Caco-2 (cell line): ENCODE measurements at regions not wholly inside any gene's neighbourhood (a gene's known extent, or its start where the extent isn't known, plus 50 kb on each side); places are given as distances from the start of the nearest gene placed in this dataset.

ENCODE experiments used
- BruUV-seq: library from RNA; stranded (reverse); fragments of 400-500 nt; replicated peaks from 2 replicates; lab custom pipeline; 2021; lab: Mats Ljungman, UMichigan
- CTCF ChIA-PET: fragments of 300-600 bp; sonication (Branson Sonifier 250); formaldehyde crosslinking; loops from one replicate; lab custom pipeline; 2022; ENCODE audit warnings: antibody characterized with exemption; lab: Charles Lee
- POLR2A ChIA-PET: fragments of 300-600 bp; sonication (Branson Sonifier 250); formaldehyde crosslinking; loops from one replicate; lab custom pipeline; 2022; ENCODE audit warnings: antibody characterized with exemption; lab: Charles Lee
- DNase-seq, 2 experiments: peaks; one replicate each; pipeline versions ENCODE4 v3.0.0 to v3.0.0-alpha.2; 2020 to 2022
- H3K27me3 ChIP-seq: replicated peaks from 2 replicates; pipeline ENCODE4 v1.6.0; 2011; ENCODE audit warnings: low read length; ENCODE audit not compliant: control insufficient read depth, insufficient read depth
- H3K36me3 ChIP-seq: 2 replicates; pipeline ENCODE4 v1.5.1; 2011; ENCODE audit warnings: low read length; ENCODE audit not compliant: control insufficient read depth, insufficient read depth
- H3K4me1 ChIP-seq: fragments of 250-450 bp; sonication (Bioruptor Pico); 2 replicates; pipeline ENCODE4 v1.5.1; 2020; ENCODE audit warnings: mild to moderate bottlenecking
- H3K4me3 ChIP-seq: 2 replicates; pipeline ENCODE4 v1.5.1; 2011; ENCODE audit warnings: low read depth, mild to moderate bottlenecking, control low read depth, low read length
- H3K9me3 ChIP-seq: fragments of 250-450 bp; sonication (Bioruptor Pico); 2 replicates; pipeline ENCODE4 v1.5.1; 2020; ENCODE audit warnings: mild to moderate bottlenecking, moderate library complexity
- H3K27ac Mint-ChIP-seq: one replicate; pipeline ENCODE4 v1.8.0; 2022; ENCODE audit warnings: mixed read lengths; ENCODE audit not compliant: unreplicated experiment
- H3K27me3 Mint-ChIP-seq: one replicate; pipeline ENCODE4 v1.8.0; 2022; ENCODE audit warnings: mixed read lengths; ENCODE audit not compliant: insufficient read depth, unreplicated experiment
- H3K36me3 Mint-ChIP-seq: one replicate; pipeline ENCODE4 v1.8.0; 2022; ENCODE audit warnings: mild to moderate bottlenecking, mixed read lengths; ENCODE audit not compliant: insufficient read depth, unreplicated experiment
- H3K4me1 Mint-ChIP-seq: one replicate; pipeline ENCODE4 v1.8.0; 2022; ENCODE audit warnings: low read depth, mixed read lengths; ENCODE audit not compliant: unreplicated experiment
- H3K4me3 Mint-ChIP-seq: one replicate; pipeline ENCODE4 v1.8.0; 2022; ENCODE audit warnings: mild to moderate bottlenecking, moderate library complexity, mixed read lengths; ENCODE audit not compliant: unreplicated experiment
- H3K9me3 Mint-ChIP-seq: one replicate; pipeline ENCODE4 v1.8.0; 2022; ENCODE audit warnings: mixed read lengths; ENCODE audit not compliant: unreplicated experiment
- intact Hi-C: fragments of 100-400 bp; cut with micrococcal nuclease; formaldehyde crosslinking; loops from one replicate; pipeline ENCODE4 v1.10.0; 2022; ENCODE audit not compliant: unreplicated experiment
- TF ChIP-seq, protein P1 (sequence below), 2 experiments: fragments of 200-600 bp in 1 of 2; IDR thresholded peaks; 1 replicate in 1 of 2; 2 replicates in 1 of 2; pipeline versions ENCODE4 v1.5.1 to v1.8.0; 2011 to 2022; ENCODE audit warnings: antibody characterized with exemption in 1 of 2, control low read depth in 1 of 2, inconsistent platforms in 1 of 2, low read depth in 1 of 2, low read length in 1 of 2, mild to moderate bottlenecking in 1 of 2, moderate library complexity in 1 of 2; ENCODE audit not compliant: insufficient read depth in 1 of 2, severe bottlenecking in 1 of 2, unreplicated experiment in 1 of 2

DNA sequence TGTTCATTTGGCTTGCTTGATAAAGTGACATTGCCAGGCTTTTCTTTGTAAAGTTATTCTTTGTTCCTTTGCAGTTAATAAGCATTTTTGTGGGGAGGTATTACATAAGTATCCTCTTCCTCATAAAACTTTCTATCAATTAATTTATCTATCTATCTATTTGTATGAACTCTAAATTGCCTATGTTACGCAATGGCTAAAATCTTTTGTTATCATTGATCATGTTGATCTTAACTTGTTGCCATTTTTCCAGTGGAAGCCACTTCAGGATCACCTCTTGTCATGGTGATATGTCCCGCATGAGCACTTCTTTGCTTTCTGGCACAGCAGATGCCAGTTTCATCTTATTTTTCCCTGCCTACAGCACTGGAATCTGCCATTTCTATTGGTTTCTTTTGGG is 436.7 kb upstream of the KIF2A start:
- Mint-ChIP-seq H3K9me3 (peaks cover 27% of the 10 kb centered on the region), H3K36me3 (no peaks in the 10 kb centered on the region), H3K4me3 (no peak overlapping the region), H3K4me1 (no peaks in the 10 kb centered on the region), H3K27me3 (peaks cover 20% of the 10 kb centered on the region), H3K27ac (no peak overlapping the region)
- Histone ChIP-seq H3K4me3 (no peak overlapping the region), H3K27me3 (no peaks in the 10 kb centered on the region; the same call in 1 of the 2 replicates), H3K9me3 (peaks cover 14% of the 10 kb centered on the region; the same call in 1 of the 2 replicates), H3K4me1 (no peaks in the 10 kb centered on the region), H3K36me3 (no peaks in the 10 kb centered on the region)
- TF ChIP-seq, protein P1, sequence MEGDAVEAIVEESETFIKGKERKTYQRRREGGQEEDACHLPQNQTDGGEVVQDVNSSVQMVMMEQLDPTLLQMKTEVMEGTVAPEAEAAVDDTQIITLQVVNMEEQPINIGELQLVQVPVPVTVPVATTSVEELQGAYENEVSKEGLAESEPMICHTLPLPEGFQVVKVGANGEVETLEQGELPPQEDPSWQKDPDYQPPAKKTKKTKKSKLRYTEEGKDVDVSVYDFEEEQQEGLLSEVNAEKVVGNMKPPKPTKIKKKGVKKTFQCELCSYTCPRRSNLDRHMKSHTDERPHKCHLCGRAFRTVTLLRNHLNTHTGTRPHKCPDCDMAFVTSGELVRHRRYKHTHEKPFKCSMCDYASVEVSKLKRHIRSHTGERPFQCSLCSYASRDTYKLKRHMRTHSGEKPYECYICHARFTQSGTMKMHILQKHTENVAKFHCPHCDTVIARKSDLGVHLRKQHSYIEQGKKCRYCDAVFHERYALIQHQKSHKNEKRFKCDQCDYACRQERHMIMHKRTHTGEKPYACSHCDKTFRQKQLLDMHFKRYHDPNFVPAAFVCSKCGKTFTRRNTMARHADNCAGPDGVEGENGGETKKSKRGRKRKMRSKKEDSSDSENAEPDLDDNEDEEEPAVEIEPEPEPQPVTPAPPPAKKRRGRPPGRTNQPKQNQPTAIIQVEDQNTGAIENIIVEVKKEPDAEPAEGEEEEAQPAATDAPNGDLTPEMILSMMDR (IDR thresholded peaks at IDR 0.05; ENCODE audit: insufficient read depth in 1 of 2, low read depth in 1 of 2, low read length in 1 of 2, severe bottlenecking in 1 of 2, unreplicated experiment in 1 of 2), result no peak
- intact Hi-C loops, result no loop called here
- BruUV-seq, result no TSS peak
- CTCF ChIA-PET, result no interaction called here
- POLR2A ChIA-PET, result no interaction called here
- DNase-seq, result no peak

DNA sequence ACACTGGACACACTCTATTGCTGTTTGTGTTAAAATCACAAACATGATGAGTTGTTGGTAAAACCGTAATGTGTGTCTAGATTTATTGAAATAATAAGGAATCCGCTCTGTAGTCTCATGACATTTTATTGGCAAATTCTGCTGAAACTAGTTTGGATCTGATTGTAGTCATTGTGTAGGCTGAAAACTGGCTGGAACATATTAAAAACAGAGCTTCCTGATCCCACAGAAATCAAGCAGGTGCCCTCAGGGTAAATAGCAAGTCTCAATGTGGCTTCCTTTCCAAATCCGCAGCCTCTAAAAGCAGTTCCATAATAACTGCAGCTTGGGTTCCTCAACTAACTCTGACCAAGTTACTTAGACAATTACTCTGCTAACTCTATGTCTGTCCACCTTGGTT is 427.5 kb upstream of the KIF2A start:
- Histone ChIP-seq H3K36me3 (no peaks in the 10 kb centered on the region), H3K4me1 (no peaks in the 10 kb centered on the region), H3K9me3 (no peaks in the 10 kb centered on the region), H3K4me3 (no peak overlapping the region), H3K27me3 (no peaks in the 10 kb centered on the region)
- TF ChIP-seq, protein P1 (IDR thresholded peaks at IDR 0.05; ENCODE audit: insufficient read depth in 1 of 2, low read depth in 1 of 2, low read length in 1 of 2, severe bottlenecking in 1 of 2, unreplicated experiment in 1 of 2), result no peak
- POLR2A ChIA-PET, result no interaction called here
- no peak for DNase-seq
- H3K27me3 Mint-ChIP-seq, result peaks cover 16% of the 10 kb centered on the region
- intact Hi-C loops, result no loop called here
- CTCF ChIA-PET, result no interaction called here
- H3K36me3 Mint-ChIP-seq, result no peaks in the 10 kb centered on the region
- no peaks in the 10 kb centered on the region for H3K4me1 Mint-ChIP-seq
- H3K4me3 Mint-ChIP-seq, result no peak overlapping the region
- no TSS peak for BruUV-seq
- H3K27ac Mint-ChIP-seq, result no peak overlapping the region
- peaks cover 1% of the 10 kb centered on the region for H3K9me3 Mint-ChIP-seq

DNA sequence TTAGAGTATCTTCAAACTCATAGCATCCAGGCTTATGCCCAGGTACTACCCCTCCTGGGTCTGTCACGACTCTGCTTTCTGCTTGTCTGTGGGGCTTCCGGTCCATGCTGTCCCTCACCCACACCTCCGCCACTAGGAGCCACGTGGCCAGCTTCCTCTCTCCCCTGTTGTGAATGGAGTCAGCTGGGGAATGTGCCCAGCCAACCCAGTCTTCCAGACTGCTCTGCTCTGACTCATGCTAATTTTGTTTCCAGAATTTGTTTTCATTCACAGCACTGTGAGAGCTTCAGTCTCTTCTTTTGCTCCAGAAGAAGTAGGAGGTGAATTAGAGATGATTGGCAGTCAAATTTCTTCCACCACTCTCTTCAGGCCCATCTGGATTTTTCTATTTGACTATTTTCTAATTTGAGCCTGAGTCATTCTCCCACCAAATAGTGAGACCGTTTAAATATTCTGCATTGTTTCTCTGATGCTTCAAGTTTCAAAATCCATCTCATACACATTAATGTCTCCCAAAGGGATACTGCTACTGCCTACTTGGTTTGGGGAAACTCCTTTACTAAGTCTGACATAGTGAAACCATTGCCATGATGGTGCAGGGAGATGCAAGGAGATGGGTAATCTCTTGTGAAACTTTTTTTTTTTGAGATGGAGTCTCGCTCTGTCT is 424.1 kb upstream of the KIF2A start:
- H3K36me3 ChIP-seq, result no peaks in the 10 kb centered on the region
- POLR2A ChIA-PET, result no interaction called here
- no peaks in the 10 kb centered on the region for H3K4me1 ChIP-seq
- peaks cover 8% of the 10 kb centered on the region for H3K27me3 Mint-ChIP-seq
- BruUV-seq, result no TSS peak
- no peak overlapping the region for H3K4me3 ChIP-seq
- no peak for DNase-seq
- H3K27me3 ChIP-seq, result no peaks in the 10 kb centered on the region
- H3K9me3 ChIP-seq, result no peaks in the 10 kb centered on the region
- H3K4me3 Mint-ChIP-seq, result no peak overlapping the region
- H3K36me3 Mint-ChIP-seq, result no peaks in the 10 kb centered on the region
- TF ChIP-seq, protein P1 (IDR thresholded peaks at IDR 0.05; ENCODE audit: insufficient read depth in 1 of 2, low read depth in 1 of 2, low read length in 1 of 2, severe bottlenecking in 1 of 2, unreplicated experiment in 1 of 2), result no peak
- H3K27ac Mint-ChIP-seq, result no peak overlapping the region
- H3K9me3 Mint-ChIP-seq, result no peaks in the 10 kb centered on the region
- H3K4me1 Mint-ChIP-seq, result no peaks in the 10 kb centered on the region
- intact Hi-C loops, result no loop called here
- CTCF ChIA-PET, result no interaction called here
